ENCODE measurements at regions not wholly inside any gene's neighbourhood (a gene's known extent, or its start where the extent isn't known, plus 50 kb on each side); places are given as distances from the start of the nearest gene placed in this dataset.

DNA sequence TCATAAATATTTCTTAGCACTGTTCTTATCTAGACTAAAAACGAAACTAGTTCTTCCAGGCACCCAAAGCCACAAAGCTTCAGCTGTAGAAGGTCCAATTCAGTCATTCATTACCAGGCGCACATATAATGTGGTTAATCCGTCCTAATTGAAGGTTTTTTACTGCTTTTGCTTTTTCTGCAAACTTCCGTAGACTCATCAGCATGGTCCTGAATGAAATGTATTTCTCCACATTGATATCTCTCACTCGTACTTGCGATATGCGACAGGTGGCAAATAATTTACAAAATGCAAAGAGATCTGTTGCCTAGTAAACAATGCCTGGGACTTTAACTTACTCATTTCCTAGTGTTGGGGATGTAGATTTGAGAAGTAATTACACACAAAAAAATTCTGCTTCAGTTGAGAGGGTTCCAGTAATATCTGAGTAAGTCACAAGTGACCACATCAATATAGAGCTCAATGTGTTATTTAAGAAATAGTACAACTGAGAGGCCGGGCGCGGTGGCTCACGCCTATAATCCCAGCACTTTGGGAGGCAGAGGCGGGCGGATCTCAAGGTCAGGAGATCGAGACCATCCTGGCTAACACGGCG, 75.0 kb upstream of the MBNL1 start:
- DNase-seq, result no peak
- Mint-ChIP-seq H3K27me3 (no peaks in the 10 kb centered on the region), H3K4me3 (peak overlapping the region; percentile 91), H3K4me1 (peaks cover 56% of the 10 kb centered on the region), H3K27ac (peak overlapping the region; percentile 99), H3K36me3 (ENCODE audit: low read depth) (no peaks in the 10 kb centered on the region)
- no peaks in the 10 kb centered on the region for H3K9me3 ChIP-seq (ENCODE audit: control insufficient read depth, low read length, poor library complexity, severe bottlenecking)
- ATAC-seq, result peak; percentile 77

DNA sequence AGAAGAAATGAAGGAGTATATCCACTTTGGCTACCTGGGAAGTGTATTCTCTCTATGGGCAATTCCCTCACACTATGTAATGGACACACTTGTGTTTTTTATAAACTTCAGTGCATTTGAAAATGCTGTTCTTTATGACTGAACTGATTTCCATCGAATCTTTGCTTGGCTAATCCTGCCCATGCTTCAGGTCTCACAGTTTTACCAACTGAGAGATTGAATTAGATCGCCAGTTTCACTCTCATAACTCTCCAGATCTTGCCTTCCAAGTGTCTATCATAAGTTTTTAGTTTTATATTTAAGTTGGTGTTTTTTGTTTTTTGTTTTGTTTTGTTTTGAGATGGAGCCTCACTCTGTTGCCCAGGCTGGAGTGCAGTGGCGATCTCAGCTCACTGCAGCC, 73.5 kb upstream of the MBNL1 start:
- DNase-seq (no peak), ATAC-seq (no peak)
- Mint-ChIP-seq H3K4me1 (peaks cover 56% of the 10 kb centered on the region), H3K27me3 (no peaks in the 10 kb centered on the region), H3K36me3 (ENCODE audit: low read depth) (no peaks in the 10 kb centered on the region), H3K27ac (peak overlapping the region; percentile 99), H3K4me3 (peak overlapping the region; percentile 91)
- no peaks in the 10 kb centered on the region for H3K9me3 ChIP-seq (ENCODE audit: control insufficient read depth, low read length, poor library complexity, severe bottlenecking)

DNA sequence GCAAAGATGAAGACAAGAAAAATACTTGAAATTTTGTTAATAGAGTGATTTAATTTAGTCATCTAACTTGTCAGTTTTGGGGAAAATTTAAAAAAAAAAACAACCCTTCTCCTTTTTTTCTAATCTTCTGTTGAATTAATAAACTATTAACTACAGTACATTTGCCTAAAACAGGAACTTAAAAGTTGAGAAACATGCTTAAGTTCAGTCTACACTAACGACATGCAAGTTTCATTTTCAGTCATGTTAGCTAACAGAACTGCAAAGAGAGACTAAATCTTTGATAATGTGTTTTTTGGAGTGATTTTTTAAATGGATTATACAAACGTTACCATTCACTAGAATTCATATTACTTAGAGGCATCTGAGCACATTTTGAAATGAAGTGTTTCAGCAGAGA, 71.9 kb upstream of the MBNL1 start:
- ATAC-seq, result no peak
- no peaks in the 10 kb centered on the region for H3K9me3 ChIP-seq (ENCODE audit: control insufficient read depth, low read length, poor library complexity, severe bottlenecking)
- H3K36me3 Mint-ChIP-seq (ENCODE audit: low read depth), result no peaks in the 10 kb centered on the region

DNA sequence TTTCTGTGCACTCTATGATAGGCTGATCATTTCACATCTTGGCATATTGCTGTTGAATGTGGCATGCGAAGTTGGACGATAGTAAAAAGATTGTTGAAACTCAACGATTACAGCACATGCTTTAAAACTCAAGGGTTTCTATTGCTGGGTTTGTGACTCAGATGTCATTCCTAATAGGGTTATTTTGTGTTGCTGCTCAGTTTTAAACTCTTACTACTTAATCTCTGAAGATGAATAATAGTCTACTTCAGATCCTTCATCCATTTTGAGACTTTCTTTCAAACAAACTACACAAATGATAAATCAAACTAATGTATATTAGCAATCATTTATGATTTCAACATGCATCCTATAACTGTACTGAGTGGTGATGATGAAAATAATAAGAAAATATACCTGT, 71.3 kb upstream of the MBNL1 start:
- Mint-ChIP-seq H3K4me3 (peak overlapping the region; percentile 80), H3K36me3 (ENCODE audit: low read depth) (no peaks in the 10 kb centered on the region), H3K27ac (peak overlapping the region; percentile 99), H3K4me1 (peaks cover 48% of the 10 kb centered on the region), H3K27me3 (no peaks in the 10 kb centered on the region)
- H3K9me3 ChIP-seq (ENCODE audit: control insufficient read depth, low read length, poor library complexity, severe bottlenecking), result no peaks in the 10 kb centered on the region
- DNase-seq (no peak), ATAC-seq (no peak)

More for the DNA sequence above, 71.9 kb upstream of the MBNL1 start:
- Mint-ChIP-seq H3K27ac (peak overlapping the region; percentile 99), H3K4me1 (peaks cover 54% of the 10 kb centered on the region), H3K27me3 (no peaks in the 10 kb centered on the region), H3K4me3 (peak overlapping the region; percentile 90)
- DNase-seq, result no peak

DNA sequence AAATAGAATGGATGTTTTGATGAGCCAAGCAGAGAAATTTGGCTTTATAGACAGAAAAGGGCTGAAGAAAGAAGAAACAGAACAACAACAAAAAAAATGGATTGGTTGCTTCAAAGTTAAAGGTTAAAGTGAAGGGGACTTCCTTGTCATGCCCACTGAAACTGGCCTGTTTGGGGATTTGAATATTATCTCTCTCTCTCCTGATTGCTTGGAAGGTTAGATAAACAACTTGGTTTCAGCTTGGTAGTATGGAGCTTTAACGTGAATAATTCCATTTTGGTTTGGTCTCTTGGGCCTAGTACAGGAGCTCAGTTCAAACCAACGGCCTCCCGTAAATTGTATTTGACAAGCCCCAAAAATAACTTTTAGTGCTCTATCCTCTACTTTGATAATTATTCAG, 70.8 kb upstream of the MBNL1 start:
- H3K4me1 Mint-ChIP-seq, result peaks cover 47% of the 10 kb centered on the region
- DNase-seq (no peak), ATAC-seq (peak; percentile 10)
- H3K27me3 Mint-ChIP-seq, result no peaks in the 10 kb centered on the region
- peak overlapping the region; percentile 99 for H3K27ac Mint-ChIP-seq
- no peaks in the 10 kb centered on the region for H3K36me3 Mint-ChIP-seq (ENCODE audit: low read depth)
- no peaks in the 10 kb centered on the region for H3K9me3 ChIP-seq (ENCODE audit: control insufficient read depth, low read length, poor library complexity, severe bottlenecking)
- peak overlapping the region; percentile 80 for H3K4me3 Mint-ChIP-seq

DNA sequence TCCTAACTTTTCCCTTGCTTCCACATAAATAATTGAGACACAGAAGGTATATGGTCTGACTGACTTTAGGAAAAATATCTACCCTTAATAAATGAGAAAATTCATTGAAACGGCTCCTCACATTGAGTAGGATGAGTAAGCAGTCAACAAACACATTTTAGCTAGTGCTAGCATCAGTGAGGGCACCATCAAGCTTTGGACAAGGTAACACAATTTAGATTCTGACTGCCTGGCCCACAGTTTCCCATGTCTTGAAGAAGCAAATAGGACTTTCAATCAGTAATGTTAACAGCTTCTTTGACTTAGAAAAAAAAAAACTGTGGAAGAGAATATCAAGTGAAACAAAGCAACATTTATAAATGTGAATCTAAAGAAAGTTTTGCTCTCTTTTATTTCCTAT, 70.1 kb upstream of the MBNL1 start:
- ATAC-seq, result no peak
- Mint-ChIP-seq H3K4me1 (peaks cover 46% of the 10 kb centered on the region), H3K36me3 (ENCODE audit: low read depth) (no peaks in the 10 kb centered on the region), H3K4me3 (peak overlapping the region; percentile 89), H3K27me3 (no peaks in the 10 kb centered on the region), H3K27ac (peak overlapping the region; percentile 99)
- no peaks in the 10 kb centered on the region for H3K9me3 ChIP-seq (ENCODE audit: control insufficient read depth, low read length, poor library complexity, severe bottlenecking)
- DNase-seq, result no peak

DNA sequence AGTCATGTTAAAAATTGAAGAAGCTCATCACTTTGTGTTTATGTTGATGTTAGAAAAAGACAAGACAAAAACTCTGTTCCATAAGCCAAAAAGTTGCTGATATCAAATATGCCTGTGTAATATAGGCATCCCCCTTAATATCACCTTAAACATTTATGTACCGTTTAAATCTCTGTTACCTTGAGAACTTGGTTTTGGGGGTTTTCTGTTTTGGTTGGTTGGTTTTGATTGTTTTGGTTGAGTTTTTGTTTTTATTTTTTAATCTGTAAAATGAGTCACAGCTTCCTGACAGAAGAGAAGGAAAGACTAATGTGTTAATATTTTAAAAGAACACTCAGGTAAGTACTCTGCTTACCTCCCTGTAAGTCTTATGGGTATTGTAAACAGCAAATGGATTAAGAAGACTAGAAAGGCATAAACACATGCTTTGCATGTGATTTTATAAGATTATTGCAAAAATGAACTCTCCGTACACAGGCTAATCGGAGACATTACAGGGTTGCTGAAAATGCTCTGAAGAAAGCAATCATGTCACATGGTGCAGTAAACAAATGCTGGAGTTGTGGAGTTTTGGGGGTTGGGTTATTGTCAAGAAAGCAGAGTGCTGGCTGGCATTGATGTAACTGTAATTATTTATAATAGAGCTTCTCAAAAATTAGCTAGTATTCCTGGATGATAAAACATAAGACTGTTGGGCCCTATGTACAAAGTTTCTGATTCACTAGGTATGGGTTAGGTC, 69.5 kb upstream of the MBNL1 start:
- H3K27ac Mint-ChIP-seq, result peak overlapping the region; percentile 99
- H3K36me3 Mint-ChIP-seq (ENCODE audit: low read depth), result no peaks in the 10 kb centered on the region
- DNase-seq (no peak), ATAC-seq (peak; percentile 65)
- H3K4me1 Mint-ChIP-seq, result peaks cover 44% of the 10 kb centered on the region
- no peaks in the 10 kb centered on the region for H3K9me3 ChIP-seq (ENCODE audit: control insufficient read depth, low read length, poor library complexity, severe bottlenecking)
- peak overlapping the region; percentile 89 for H3K4me3 Mint-ChIP-seq
- H3K27me3 Mint-ChIP-seq, result no peaks in the 10 kb centered on the region

DNA sequence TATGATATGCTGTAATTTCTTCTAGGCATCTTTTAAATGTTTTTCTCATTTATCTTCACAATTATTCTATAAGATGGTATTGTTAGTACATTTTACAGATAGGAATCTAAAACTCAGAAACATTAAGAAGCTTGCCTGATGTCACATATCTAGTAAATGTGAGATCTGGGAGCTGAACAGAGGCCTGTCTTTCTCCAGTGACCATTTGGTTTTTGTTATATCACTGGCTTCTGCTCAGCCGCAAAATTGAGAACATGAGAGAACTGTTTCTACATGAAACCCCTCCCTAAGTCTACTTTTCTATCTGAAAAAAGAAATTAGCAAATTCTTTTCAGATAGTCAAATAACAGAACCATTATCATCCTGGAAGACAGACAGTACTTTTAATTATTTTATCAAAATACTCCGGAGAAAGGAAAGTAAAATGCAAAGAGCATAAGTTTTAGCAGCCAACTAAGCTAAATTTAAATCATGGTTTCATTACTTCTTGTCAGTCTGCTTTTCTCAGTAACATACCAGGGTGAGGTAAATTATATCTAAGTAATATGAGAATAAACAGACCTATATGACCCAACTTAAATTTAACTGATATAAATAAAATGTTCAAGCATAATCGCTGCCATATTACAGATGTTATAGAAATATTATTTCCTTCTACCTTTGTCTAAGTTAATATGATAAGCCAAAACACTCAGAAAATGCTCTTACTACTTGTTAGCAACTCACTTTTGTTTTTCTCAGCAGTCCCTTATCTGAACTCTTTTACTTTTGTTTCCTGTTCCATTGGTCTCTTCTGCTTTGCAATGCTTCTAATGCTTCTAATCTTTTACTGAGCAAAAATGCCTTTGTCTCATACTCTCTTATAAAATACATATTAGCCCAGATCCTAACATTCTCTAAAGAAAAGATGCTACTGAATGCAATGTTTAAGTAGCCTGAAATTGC, 68.0 kb upstream of the MBNL1 start:
- Mint-ChIP-seq H3K4me3 (peak overlapping the region; percentile 89), H3K4me1 (peaks cover 48% of the 10 kb centered on the region), H3K27ac (peak overlapping the region; percentile 99), H3K27me3 (no peaks in the 10 kb centered on the region), H3K36me3 (ENCODE audit: low read depth) (peaks cover 2% of the 10 kb centered on the region)
- no peak for ATAC-seq
- no peak for DNase-seq
- H3K9me3 ChIP-seq (ENCODE audit: control insufficient read depth, low read length, poor library complexity, severe bottlenecking), result no peaks in the 10 kb centered on the region

DNA sequence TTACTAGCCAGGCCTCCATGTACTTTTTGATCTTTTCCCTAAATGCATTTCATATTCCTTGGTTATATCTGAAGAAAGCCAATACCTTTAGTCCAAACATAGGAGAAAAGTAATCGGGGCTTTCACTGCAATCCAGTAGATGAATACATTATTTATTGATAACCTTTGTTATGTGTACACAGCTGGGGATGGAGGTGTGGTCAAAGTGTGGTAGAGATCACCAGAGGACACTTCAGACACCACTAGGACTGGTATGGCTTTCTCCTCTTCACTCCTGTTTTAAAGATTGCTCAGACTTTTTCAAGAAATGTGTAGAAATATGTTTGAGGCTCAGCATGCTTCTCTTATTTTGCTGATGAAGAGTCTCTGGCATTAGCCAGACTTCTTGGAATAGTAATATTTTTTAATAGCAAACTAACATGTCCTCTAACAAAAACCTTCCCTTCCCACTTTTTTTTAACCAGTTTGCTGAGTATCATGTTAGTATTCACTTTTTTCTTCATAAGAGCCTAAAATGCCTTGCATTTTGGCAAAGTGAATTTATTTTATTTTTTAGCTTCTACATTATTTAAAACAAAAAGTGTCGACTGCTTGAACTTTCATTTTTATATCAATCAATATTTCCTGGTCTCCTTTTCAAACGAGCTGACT, 65.6 kb upstream of the MBNL1 start:
- H3K4me1 Mint-ChIP-seq, result peaks cover 48% of the 10 kb centered on the region
- peaks cover 5% of the 10 kb centered on the region for H3K36me3 Mint-ChIP-seq (ENCODE audit: low read depth)
- no peak for ATAC-seq
- peak overlapping the region; percentile 99 for H3K27ac Mint-ChIP-seq
- H3K4me3 Mint-ChIP-seq, result peak overlapping the region; percentile 82
- DNase-seq, result no peak
- no peaks in the 10 kb centered on the region for H3K9me3 ChIP-seq (ENCODE audit: control insufficient read depth, low read length, poor library complexity, severe bottlenecking)
- no peaks in the 10 kb centered on the region for H3K27me3 Mint-ChIP-seq

DNA sequence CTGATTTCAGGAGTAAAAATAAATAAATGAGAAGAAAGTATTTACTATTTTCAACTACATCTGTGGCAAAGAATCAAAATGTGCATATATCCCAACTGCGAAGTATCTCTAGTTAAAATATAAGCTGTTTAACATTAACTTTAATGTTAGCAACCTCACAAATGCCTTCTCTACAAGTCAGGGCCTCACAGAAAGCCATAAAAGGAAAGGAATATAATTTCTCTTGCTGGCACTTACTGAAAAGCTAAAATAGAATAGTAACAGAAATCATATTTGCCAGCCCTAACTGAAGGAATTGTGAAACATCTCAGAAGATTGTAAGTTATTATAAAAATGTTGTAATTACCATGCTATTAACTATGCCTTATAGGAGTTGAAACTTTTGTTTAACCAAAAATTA, 65.1 kb upstream of the MBNL1 start:
- Mint-ChIP-seq H3K4me1 (peaks cover 50% of the 10 kb centered on the region), H3K27ac (peak overlapping the region; percentile 99), H3K4me3 (peak overlapping the region; percentile 82), H3K27me3 (no peaks in the 10 kb centered on the region), H3K36me3 (ENCODE audit: low read depth) (peaks cover 5% of the 10 kb centered on the region)
- H3K9me3 ChIP-seq (ENCODE audit: control insufficient read depth, low read length, poor library complexity, severe bottlenecking), result no peaks in the 10 kb centered on the region
- no peak for ATAC-seq
- no peak for DNase-seq

DNA sequence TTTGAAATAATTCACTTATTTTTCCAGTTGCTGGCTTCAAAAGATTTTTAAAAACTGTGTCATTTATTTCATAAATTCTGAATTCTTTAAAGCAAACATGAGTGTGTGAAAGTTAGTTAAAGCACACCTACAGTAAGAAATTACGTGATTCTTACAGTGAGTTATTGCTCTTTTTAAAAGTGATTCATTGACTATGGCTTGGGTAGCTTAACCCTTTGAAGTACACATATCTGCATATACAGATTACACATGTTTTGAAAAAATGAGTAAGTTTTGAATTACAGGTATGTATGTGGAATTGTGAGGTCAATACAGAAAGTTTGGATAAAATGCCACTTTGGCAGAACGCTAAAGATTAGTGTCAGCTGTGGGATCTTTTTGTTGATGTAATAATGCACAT, 64.5 kb upstream of the MBNL1 start:
- Mint-ChIP-seq H3K27ac (peak overlapping the region; percentile 99), H3K36me3 (ENCODE audit: low read depth) (peaks cover 5% of the 10 kb centered on the region), H3K4me1 (peaks cover 52% of the 10 kb centered on the region), H3K4me3 (peak overlapping the region; percentile 83), H3K27me3 (no peaks in the 10 kb centered on the region)
- no peaks in the 10 kb centered on the region for H3K9me3 ChIP-seq (ENCODE audit: control insufficient read depth, low read length, poor library complexity, severe bottlenecking)
- ATAC-seq (peak; percentile 20), DNase-seq (no peak)

DNA sequence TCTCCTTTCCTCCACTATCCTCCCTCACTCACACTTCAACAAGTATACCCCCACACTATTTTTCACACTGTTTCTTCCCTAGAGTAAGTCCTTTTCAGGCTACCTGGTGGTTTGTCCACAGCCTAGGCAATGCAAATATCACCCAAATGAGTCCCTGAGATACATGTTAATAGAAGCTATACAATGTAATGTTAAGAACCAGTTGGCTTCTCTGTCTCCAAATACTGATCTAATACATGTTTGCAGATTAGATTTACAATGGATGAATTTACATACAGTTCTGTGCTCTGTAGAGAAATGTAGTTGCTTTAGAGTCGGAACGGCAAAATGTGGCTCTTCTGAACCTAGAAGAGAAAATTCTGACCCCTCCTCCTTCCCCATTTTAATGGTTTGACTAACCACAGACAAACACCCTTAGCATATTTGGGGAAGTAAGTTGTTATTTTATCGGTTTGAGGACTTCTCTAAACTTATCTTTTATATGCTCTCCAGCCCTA, 63.6 kb upstream of the MBNL1 start:
- ATAC-seq, result peak; percentile 69
- H3K4me3 Mint-ChIP-seq, result peak overlapping the region; percentile 99

More for the DNA sequence above, 63.6 kb upstream of the MBNL1 start:
- H3K36me3 Mint-ChIP-seq (ENCODE audit: low read depth), result peaks cover 5% of the 10 kb centered on the region
- no peak for DNase-seq
- peak overlapping the region; percentile 99 for H3K27ac Mint-ChIP-seq
- H3K9me3 ChIP-seq (ENCODE audit: control insufficient read depth, low read length, poor library complexity, severe bottlenecking), result no peaks in the 10 kb centered on the region
- peaks cover 53% of the 10 kb centered on the region for H3K4me1 Mint-ChIP-seq
- H3K27me3 Mint-ChIP-seq, result no peaks in the 10 kb centered on the region
